Common myeloid progenitor, CD34-positive (primary cell): ENCODE measurements at regions not wholly inside any gene's neighbourhood (a gene's known extent, or its start where the extent isn't known, plus 50 kb on each side); places are given as distances from the start of the nearest gene placed in this dataset.

Experiments
- CTCF ChIA-PET: fragments of 350-600 bp; sonication (Branson Sonifier 250); formaldehyde crosslinking; loops from one replicate; lab custom pipeline; 2021; ENCODE audit warnings: antibody characterized with exemption; lab: Charles Lee
- POLR2A ChIA-PET: fragments of 350-600 bp; sonication (Branson Sonifier 250); formaldehyde crosslinking; loops from one replicate; lab custom pipeline; 2021; ENCODE audit warnings: antibody characterized with exemption; lab: Charles Lee
- DNase-seq, 3 donors: peaks; one replicate each; pipeline versions ENCODE4 v3.0.0 to v3.0.0-alpha.2; 2013
- H3K27ac ChIP-seq, 2 experiments: 1 replicate in 1 of 2; 2 replicates in 1 of 2; pipeline ENCODE4 v1.7.0; 2013; ENCODE audit warnings: inconsistent platforms in 2 of 2, low read length in 2 of 2, mild to moderate bottlenecking in 2 of 2, low read depth in 1 of 2, moderate library complexity in 1 of 2; ENCODE audit not compliant: severe bottlenecking in 2 of 2, insufficient read depth in 1 of 2, poor library complexity in 1 of 2
- H3K27me3 ChIP-seq, 5 experiments: replicated peaks in 2 of 5; 1 replicate in 3 of 5; 2 replicates in 2 of 5; pipeline versions ENCODE4 v1.6.1 to v1.7.0; 2013; ENCODE audit warnings: low read length in 4 of 5, mild to moderate bottlenecking in 2 of 5, moderate library complexity in 2 of 5, inconsistent platforms in 1 of 5; ENCODE audit not compliant: insufficient read depth in 5 of 5, control insufficient read depth in 4 of 5
- H3K36me3 ChIP-seq, 4 experiments: 1 replicate in 2 of 4; 2 replicates in 2 of 4; pipeline versions ENCODE4 v1.6.1 to v1.7.0; 2013; ENCODE audit warnings: low read length in 3 of 4, control low read depth in 1 of 4, mild to moderate bottlenecking in 1 of 4; ENCODE audit not compliant: control insufficient read depth in 4 of 4, insufficient read depth in 4 of 4
- H3K4me1 ChIP-seq, 4 experiments: 1 replicate in 3 of 4; 2 replicates in 1 of 4; pipeline versions ENCODE4 v1.6.1 to v1.7.1; 2013; ENCODE audit warnings: low read length in 3 of 4, mild to moderate bottlenecking in 3 of 4, control low read depth in 1 of 4, inconsistent platforms in 1 of 4, moderate library complexity in 1 of 4; ENCODE audit not compliant: control insufficient read depth in 4 of 4, insufficient read depth in 4 of 4; ENCODE audit errors: control extremely low read depth in 1 of 4
- H3K4me3 ChIP-seq, 7 experiments: 1 replicate in 4 of 7; 2 replicates in 3 of 7; pipeline versions ENCODE4 v1.5.1 to v1.7.0; 2013; ENCODE audit warnings: mild to moderate bottlenecking in 7 of 7, low read length in 6 of 7, moderate library complexity in 6 of 7, inconsistent platforms in 2 of 7, low read depth in 2 of 7, control low read depth in 1 of 7; ENCODE audit not compliant: insufficient read depth in 4 of 7, control insufficient read depth in 1 of 7; ENCODE audit errors: extremely low read depth in 1 of 7
- H3K9me3 ChIP-seq, 5 experiments: 1 replicate in 4 of 5; 2 replicates in 1 of 5; pipeline versions ENCODE4 v1.6.1 to v1.7.1; 2013; ENCODE audit warnings: low read length in 4 of 5, mild to moderate bottlenecking in 2 of 5, inconsistent platforms in 1 of 5, low read depth in 1 of 5, moderate library complexity in 1 of 5; ENCODE audit not compliant: control insufficient read depth in 4 of 5, insufficient read depth in 2 of 5; ENCODE audit errors: control extremely low read depth in 1 of 5
- WGBS: methylation state at CpG from one replicate; pipeline ENCODE4 v1.1.5; 2013; ENCODE audit not compliant: insufficient coverage; 5-methylcytosine and 5-hydroxymethylcytosine counted together

DNA sequence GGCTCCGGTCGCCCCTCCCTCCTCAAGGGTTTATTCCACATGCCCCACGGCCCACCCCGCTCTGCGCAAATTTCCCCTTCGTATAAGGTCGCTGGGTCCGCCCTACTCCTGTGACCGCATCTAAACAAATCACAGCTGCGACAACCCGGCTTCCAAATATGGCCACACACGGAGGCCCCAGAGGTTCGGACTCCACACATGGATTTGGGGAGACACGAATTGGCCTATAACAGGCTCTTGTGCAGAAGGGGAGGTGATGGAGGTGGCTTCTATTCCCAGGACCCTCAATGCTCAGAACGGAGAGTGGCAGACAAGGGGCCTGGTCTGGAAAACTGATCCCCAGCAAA is 90.1 kb downstream of the FOXL3 start:
- Histone ChIP-seq H3K9me3 (peaks cover 0 to 9% (median 3%) of the 10 kb centered on the region in 5 experiments), H3K4me1 (peaks cover 0 to 51% (median 36%) of the 10 kb centered on the region in 4 experiments), H3K27ac (no peak overlapping the region), H3K36me3 (no peaks in the 10 kb centered on the region), H3K4me3 (peak overlapping the region in 1 of 7 experiments; percentile 64), H3K27me3 (peaks cover 0 to 24% (median 2%) of the 10 kb centered on the region in 5 experiments)
- ChIA-PET POLR2A (interaction anchor here (1.1 kb wide), 1 partner anchor 28 kb away, joined by 3 read pairs; no protein-coding TSS in a partner anchor), CTCF (interaction anchor here (0.6 to 1.5 kb wide), 3 partner anchors 16 to 51 kb away, joined by 3 read pairs; no protein-coding TSS in a partner anchor)
- DNase-seq, result peak in 1 of 3 donors; percentile 46
- 23% methylated on average over 3 of the region's 15 CpGs for WGBS

DNA sequence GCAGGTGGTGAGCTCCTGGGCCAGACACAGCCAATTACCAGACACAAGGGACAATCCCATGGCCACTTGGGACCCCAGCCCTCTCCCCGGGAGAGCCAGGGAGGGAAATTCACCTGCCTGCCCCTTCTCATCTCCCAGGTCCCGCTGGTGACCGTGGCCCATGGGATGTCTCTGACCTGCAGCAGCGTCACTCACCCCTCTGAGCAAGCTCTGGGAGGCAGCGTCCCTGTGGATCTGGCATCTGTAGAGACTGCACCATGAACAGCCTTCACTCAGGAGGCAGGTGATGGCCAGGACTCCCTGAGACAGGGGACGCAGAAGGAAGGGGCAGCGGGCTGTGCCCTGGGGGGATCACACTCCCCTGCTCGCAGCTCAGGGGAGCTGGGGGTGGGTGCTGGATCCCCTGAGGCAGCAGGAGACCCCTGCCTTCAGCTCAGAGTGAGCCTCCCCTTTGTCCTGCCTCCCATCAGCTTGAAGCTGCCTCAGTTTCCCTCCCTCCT is 90.8 kb downstream of the FOXL3 start:
- no peak overlapping the region for H3K4me3 ChIP-seq
- H3K36me3 ChIP-seq, result no peaks in the 10 kb centered on the region
- DNase-seq, result no peak
- ChIA-PET CTCF (interaction anchor here (0.7 to 1.5 kb wide), 2 partner anchors 29 to 51 kb away, joined by 3 read pairs; no protein-coding TSS in a partner anchor), POLR2A (no interaction called here)
- peaks cover 0 to 48% (median 35%) of the 10 kb centered on the region in 4 experiments for H3K4me1 ChIP-seq
- H3K9me3 ChIP-seq, result peaks cover 0 to 9% (median 4%) of the 10 kb centered on the region in 5 experiments
- 86% methylated on average over 8 of the region's 8 CpGs for WGBS
- no peak overlapping the region for H3K27ac ChIP-seq
- peaks cover 0 to 20% (median under 1%) of the 10 kb centered on the region in 5 experiments for H3K27me3 ChIP-seq

DNA sequence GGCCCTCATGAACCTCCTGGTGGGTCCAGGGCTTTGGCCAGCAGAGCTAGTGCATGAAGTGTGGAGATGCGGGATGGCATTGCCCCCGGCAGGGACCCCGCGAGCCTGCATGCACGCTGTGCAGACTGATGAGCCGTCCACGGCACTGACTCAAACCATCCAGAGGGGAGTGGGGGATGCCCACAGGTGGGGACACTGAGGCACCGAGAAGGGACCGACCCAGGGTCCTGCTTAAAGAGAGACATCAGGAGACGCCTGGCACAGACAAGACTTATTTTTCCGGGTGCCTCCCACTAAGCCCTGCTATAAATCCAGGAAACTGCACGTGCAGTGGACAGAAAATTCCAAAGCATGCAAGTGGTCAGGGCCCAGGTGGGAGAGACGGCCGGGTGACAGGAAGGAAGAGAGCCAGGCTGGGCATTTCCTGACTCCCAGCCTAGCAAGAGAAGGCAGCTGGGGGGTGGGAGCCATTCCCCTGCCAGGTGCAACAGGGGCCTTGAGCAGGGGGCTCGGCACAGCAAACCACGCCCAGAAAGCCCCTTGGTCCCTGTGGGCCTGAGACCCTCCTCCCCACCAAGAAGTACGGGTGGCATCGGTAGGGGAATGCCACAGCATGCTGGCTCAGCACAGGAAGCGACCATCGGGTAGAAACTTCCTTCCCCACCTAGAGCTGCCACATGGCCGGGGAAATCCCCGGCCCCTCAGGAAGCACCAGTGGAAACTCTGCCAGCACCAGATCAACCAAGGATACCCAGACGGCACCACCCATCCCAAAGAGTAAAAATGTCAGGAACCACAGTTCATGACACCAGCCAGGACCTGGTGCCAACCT is 91.5 kb downstream of the FOXL3 start:
- Histone ChIP-seq H3K27me3 (peaks cover 0 to 18% (median 0%) of the 10 kb centered on the region in 5 experiments), H3K36me3 (no peaks in the 10 kb centered on the region), H3K27ac (no peak overlapping the region), H3K4me3 (peak overlapping the region in 2 of 7 experiments; percentile 33 to 43), H3K4me1 (peaks cover 0 to 42% (median 32%) of the 10 kb centered on the region in 4 experiments), H3K9me3 (peaks cover 0 to 9% (median 4%) of the 10 kb centered on the region in 5 experiments)
- ChIA-PET POLR2A (interaction anchor here (0.6 kb wide), 1 partner anchor 68 kb away, joined by 3 read pairs; no protein-coding TSS in a partner anchor), CTCF (interaction anchor here (0.9 to 1.6 kb wide), 3 partner anchors 9 to 50 kb away, joined by 3 to 4 read pairs (median 3); no protein-coding TSS in a partner anchor)
- DNase-seq, result peak; percentile 56 to 84 (median 83)
- 45% methylated on average over 20 of the region's 23 CpGs for WGBS

DNA sequence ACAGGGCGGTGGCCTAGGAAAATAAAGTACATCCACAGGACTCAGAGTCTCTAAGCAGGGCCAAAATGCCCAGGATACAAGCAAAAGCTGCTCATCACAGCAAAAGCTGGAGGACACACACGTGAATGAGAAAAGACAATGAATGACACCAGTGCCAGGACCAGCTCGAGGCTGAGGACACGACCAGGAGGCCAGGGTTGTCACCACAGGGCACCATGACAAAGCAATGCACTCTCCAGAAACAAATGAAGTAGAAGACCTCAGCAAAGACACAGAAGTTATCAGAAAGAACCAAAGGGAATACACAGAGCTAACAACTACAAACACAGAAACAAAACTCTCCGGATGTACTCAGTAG is 92.1 kb downstream of the FOXL3 start:
- Histone ChIP-seq H3K36me3 (no peaks in the 10 kb centered on the region), H3K4me3 (peak overlapping the region in 2 of 7 experiments; percentile 22 to 33), H3K9me3 (peaks cover 0 to 9% (median 4%) of the 10 kb centered on the region in 5 experiments), H3K27ac (no peak overlapping the region), H3K27me3 (peaks cover 0 to 14% (median 0%) of the 10 kb centered on the region in 5 experiments), H3K4me1 (peaks cover 0 to 36% (median 30%) of the 10 kb centered on the region in 4 experiments)
- ChIA-PET CTCF (interaction anchor here (0.9 to 1.6 kb wide), 2 partner anchors 9 to 16 kb away, joined by 3 to 4 read pairs; no protein-coding TSS in a partner anchor), POLR2A (interaction anchor here (0.6 kb wide), 1 partner anchor 68 kb away, joined by 3 read pairs; no protein-coding TSS in a partner anchor)
- peak in 2 of 3 donors; percentile 51 to 61 for DNase-seq
- WGBS, result 11% methylated on average over 5 of the region's 5 CpGs

DNA sequence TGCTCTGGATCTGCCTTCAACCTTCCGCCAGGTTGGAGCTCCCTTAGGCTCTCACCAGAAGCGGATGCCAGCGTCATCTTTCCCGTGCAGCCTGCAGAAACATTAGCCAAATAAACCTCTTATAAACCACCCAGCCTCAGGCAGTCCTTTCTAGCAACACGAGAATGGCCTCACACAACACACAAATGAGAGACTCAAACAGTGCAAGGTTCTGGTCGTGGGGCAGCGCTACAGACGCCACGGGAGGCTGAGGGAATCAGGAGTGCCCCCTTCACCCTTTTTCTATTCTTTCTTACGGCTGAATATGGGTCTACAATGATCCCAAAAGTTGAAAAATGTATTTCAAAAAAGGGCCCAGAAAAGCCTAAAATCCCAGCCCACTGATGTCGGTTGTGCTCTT is 96.4 kb downstream of the FOXL3 start:
- Histone ChIP-seq H3K27ac (no peak overlapping the region), H3K4me1 (peaks cover 0 to 11% (median 10%) of the 10 kb centered on the region in 4 experiments), H3K9me3 (peaks cover 0 to 11% (median 9%) of the 10 kb centered on the region in 5 experiments), H3K4me3 (no peak overlapping the region), H3K36me3 (no peaks in the 10 kb centered on the region), H3K27me3 (no peaks in the 10 kb centered on the region)
- ChIA-PET POLR2A (no interaction called here), CTCF (no interaction called here)
- WGBS, result 89% methylated on average over 11 of the region's 11 CpGs
- no peak for DNase-seq

DNA sequence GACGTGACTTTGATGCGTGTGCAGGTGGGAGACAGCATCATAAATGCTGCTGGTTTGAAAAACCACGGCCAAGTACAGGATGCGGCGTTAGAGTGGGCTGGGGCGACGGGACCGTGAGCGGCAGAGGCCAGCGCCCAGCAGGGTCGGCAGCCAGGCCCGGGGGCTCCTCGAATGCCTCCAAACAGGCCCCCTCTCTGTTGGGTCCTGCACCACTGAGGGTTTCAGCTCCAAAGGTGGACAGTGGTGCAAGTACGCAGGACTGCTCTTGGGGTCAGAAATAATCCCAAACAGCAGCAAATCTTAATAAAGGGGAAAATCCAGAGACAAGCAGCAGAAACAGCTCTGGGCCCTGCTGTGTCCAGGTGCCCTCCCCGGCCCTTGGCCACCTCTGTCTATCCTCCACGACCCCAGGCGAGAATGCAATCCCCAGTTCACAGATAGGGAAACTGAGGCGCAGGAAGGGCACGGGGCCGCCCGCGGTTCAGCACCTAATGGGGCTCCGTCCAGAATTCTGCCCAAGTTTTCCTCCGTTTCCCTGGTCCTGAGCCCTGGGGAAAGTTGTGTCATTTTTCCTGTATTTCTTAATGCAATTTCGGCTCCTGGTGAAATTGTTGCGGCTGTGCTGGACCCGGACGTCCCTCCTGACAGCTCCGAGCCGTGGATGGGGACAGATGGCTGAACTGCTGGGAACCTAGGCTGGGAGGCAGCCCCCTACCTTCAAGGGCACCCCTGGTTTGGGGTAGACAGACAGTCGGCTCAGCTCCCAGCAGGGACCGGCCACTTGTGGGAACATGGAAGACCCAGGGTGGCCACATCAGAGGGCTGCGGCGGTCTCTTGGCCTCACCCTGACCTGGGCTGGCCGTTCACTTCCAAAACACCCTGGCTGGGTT is 97.4 kb downstream of the FOXL3 start:
- no peaks in the 10 kb centered on the region for H3K36me3 ChIP-seq
- DNase-seq, result no peak
- peaks cover 0 to 1% (median under 1%) of the 10 kb centered on the region in 4 experiments for H3K4me1 ChIP-seq
- H3K9me3 ChIP-seq, result peaks cover 0 to 16% (median 9%) of the 10 kb centered on the region in 5 experiments
- CTCF ChIA-PET, result no interaction called here
- no peak overlapping the region for H3K27ac ChIP-seq
- no peak overlapping the region for H3K4me3 ChIP-seq
- POLR2A ChIA-PET, result no interaction called here
- WGBS, result 96% methylated on average over 35 of the region's 35 CpGs
- H3K27me3 ChIP-seq, result no peaks in the 10 kb centered on the region
